ENCODE measurements at regions not wholly inside any gene's neighbourhood (a gene's known extent, or its start where the extent isn't known, plus 50 kb on each side); places are given as distances from the start of the nearest gene placed in this dataset.

DNA sequence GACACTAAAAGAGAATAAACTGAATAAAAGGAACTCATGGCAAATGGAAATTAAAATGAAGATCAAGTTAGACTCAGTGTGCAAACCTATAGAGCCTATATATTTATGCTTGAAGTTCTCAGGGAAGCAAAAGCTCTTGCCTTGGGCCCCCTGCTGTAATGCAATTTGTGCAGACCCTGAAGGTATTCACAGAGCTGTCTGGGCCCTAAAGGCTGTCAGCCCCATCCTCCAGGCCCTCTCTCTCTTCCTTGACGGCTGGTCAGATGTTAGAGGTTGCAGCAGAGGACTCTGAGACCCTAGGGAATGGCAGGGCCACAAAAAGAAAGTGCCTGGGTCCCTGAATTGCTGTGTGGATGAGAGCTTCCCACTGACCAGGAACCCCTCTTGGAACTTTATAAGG lies 283.9 kb upstream of the TUT7 start:
- no peak for TF ChIP-seq CTCF (IDR thresholded peaks at IDR 0.05; ENCODE audit: insufficient read depth, low read depth, low read length, missing control alignments)
- no peak overlapping the region for H3K4me3 ChIP-seq (ENCODE audit: low read length)
- no peak for DNase-seq (ENCODE audit: low read depth)

DNA sequence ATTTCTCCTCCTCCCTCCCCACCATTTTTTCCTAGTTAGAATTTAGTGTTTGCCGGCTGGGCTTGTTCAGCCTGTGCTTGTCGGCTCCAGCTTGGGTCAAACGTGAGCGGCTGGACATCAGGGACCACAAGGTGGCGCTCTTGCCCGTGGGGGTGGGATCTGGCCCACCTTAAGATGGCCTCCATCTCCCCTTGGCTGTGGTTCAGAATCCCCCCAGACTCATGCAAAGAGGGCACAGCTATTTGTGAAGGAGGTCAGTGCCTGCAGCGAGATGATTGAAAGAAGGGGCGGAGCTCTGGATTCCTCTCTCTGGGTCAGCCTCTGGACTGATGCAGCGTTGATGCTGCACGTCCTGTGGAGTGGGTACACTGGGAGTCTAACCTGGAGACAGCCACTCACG lies 283.3 kb upstream of the TUT7 start:
- no peak overlapping the region for H3K4me3 ChIP-seq (ENCODE audit: low read length)
- DNase-seq (ENCODE audit: low read depth): peak; percentile 27
- TF ChIP-seq CTCF (IDR thresholded peaks at IDR 0.05; ENCODE audit: insufficient read depth, low read depth, low read length, missing control alignments): peak; percentile 69

GRCh38 chr9:86636519-86636918 lies 282.3 kb upstream of the TUT7 start:
- DNase-seq (ENCODE audit: low read depth): no peak
- TF ChIP-seq CTCF (IDR thresholded peaks at IDR 0.05; ENCODE audit: insufficient read depth, low read depth, low read length, missing control alignments): no peak
- no peak overlapping the region for H3K4me3 ChIP-seq (ENCODE audit: low read length)

DNA sequence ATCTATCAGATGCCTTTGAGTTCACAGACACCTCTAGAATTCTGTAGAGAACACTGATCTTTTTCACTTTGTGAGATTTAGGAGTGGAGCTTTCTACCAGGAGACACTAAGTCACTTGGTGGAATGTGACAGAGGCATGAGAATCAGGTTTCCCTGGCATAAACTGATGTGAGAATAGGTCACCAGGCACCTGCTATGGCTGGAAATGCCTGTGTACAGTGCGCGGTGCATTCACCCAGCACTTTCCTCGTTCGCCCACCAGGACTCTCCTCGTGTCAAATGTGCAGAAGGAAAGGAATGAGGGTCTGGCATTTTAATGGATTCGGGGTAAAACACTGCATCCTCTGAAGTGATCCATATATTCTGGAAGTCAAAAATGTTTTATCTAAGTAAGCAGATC lies 281.8 kb upstream of the TUT7 start:
- no peak overlapping the region for H3K4me3 ChIP-seq (ENCODE audit: low read length)
- no peak for TF ChIP-seq CTCF (IDR thresholded peaks at IDR 0.05; ENCODE audit: insufficient read depth, low read depth, low read length, missing control alignments)
- no peak for DNase-seq (ENCODE audit: low read depth)

- no peak for DNase-seq (ENCODE audit: low read depth)
- no peak overlapping the region for H3K4me3 ChIP-seq (ENCODE audit: low read length)
- no peak for TF ChIP-seq CTCF (IDR thresholded peaks at IDR 0.05; ENCODE audit: insufficient read depth, low read depth, low read length, missing control alignments)
Measured at GRCh38 chr9:86634501-86634900, 280.3 kb upstream of the TUT7 start.

- TF ChIP-seq CTCF (IDR thresholded peaks at IDR 0.05; ENCODE audit: insufficient read depth, low read depth, low read length, missing control alignments): no peak
- no peak overlapping the region for H3K4me3 ChIP-seq (ENCODE audit: low read length)
- DNase-seq (ENCODE audit: low read depth): no peak
Measured at GRCh38 chr9:86633945-86634344, 279.7 kb upstream of the TUT7 start.

- TF ChIP-seq CTCF (IDR thresholded peaks at IDR 0.05; ENCODE audit: insufficient read depth, low read depth, low read length, missing control alignments): no peak
- H3K4me3 ChIP-seq (ENCODE audit: low read length): no peak overlapping the region
- no peak for DNase-seq (ENCODE audit: low read depth)
Measured at GRCh38 chr9:86632537-86632936, 278.3 kb upstream of the TUT7 start.

Data from epithelial cell of esophagus (primary cell).